ENCODE measurements at regions not wholly inside any gene's neighbourhood (a gene's known extent, or its start where the extent isn't known, plus 50 kb on each side); places are given as distances from the start of the nearest gene placed in this dataset.
"Not testable (repeated sequence)": the region's sequence is repeated elsewhere in the genome, so short reads cannot be mapped to it uniquely, and the experiment has no call there.

GRCh38 chr2:122651236-122651635 is 895.8 kb downstream of the TSN start:
- no peak for DNase-seq (ENCODE audit: low spot score)

- no peak for DNase-seq (ENCODE audit: low spot score)
Measured at GRCh38 chr2:122651780-122652179, 896.3 kb downstream of the TSN start.

GRCh38 chr2:122652670-122653069 is 897.2 kb downstream of the TSN start:
- DNase-seq (ENCODE audit: low spot score): no peak

GRCh38 chr2:122656403-122656802 is 901.0 kb downstream of the TSN start:
- no peak for DNase-seq (ENCODE audit: low spot score)

GRCh38 chr2:122660786-122661634 is 905.6 kb downstream of the TSN start:
- no peak for DNase-seq (ENCODE audit: low spot score)

- no peak for DNase-seq (ENCODE audit: low spot score)
Measured at GRCh38 chr2:122663620-122664019, 908.2 kb downstream of the TSN start.

GRCh38 chr2:122669627-122670026 is 914.2 kb downstream of the TSN start:
- no peak for DNase-seq (ENCODE audit: low spot score)

GRCh38 chr2:122670897-122671296 is 915.4 kb downstream of the TSN start:
- no peak for DNase-seq (ENCODE audit: low spot score)

- no peak for DNase-seq (ENCODE audit: low spot score)
Measured at GRCh38 chr2:122680662-122681061, 925.2 kb downstream of the TSN start.

- no peak for DNase-seq (ENCODE audit: low spot score)
Measured at GRCh38 chr2:122681626-122682025, 926.2 kb downstream of the TSN start.

- DNase-seq (ENCODE audit: low spot score): no peak
Measured at GRCh38 chr2:122682356-122682755, 926.9 kb downstream of the TSN start.

- DNase-seq (ENCODE audit: low spot score): no peak
Measured at GRCh38 chr2:122683018-122683417, 927.6 kb downstream of the TSN start.

GRCh38 chr2:122692400-122693083 is 937.1 kb downstream of the TSN start:
- DNase-seq (ENCODE audit: low spot score): no peak

GRCh38 chr2:122697415-122697814 is 942.0 kb downstream of the TSN start:
- no peak for DNase-seq (ENCODE audit: low spot score)

GRCh38 chr2:122703676-122704075 is 948.2 kb downstream of the TSN start:
- DNase-seq (ENCODE audit: low spot score): no peak

GRCh38 chr2:122704109-122704563 is 948.7 kb downstream of the TSN start:
- no peak for DNase-seq (ENCODE audit: low spot score)

- DNase-seq (ENCODE audit: low spot score): no peak
Measured at GRCh38 chr2:122705746-122706145, 950.3 kb downstream of the TSN start.

- DNase-seq (ENCODE audit: low spot score): no peak
Measured at GRCh38 chr2:122706757-122707223, 951.3 kb downstream of the TSN start.

GRCh38 chr2:122707224-122707824 is 951.9 kb downstream of the TSN start:
- no peak for DNase-seq (ENCODE audit: low spot score)

- DNase-seq (ENCODE audit: low spot score): no peak
Measured at GRCh38 chr2:122710049-122710448, 954.6 kb downstream of the TSN start.

GRCh38 chr2:122713800-122714199 is 958.3 kb downstream of the TSN start:
- DNase-seq (ENCODE audit: low spot score): no peak

GRCh38 chr2:122720822-122721221 is 965.4 kb downstream of the TSN start:
- DNase-seq (ENCODE audit: low spot score): not testable (repeated sequence)

Measured in SW480 (cell line).